HEK293 (cell line): ENCODE measurements at regions not wholly inside any gene's neighbourhood (a gene's known extent, or its start where the extent isn't known, plus 50 kb on each side); places are given as distances from the start of the nearest gene placed in this dataset.

Experiments used
- GFI1B ChIP-seq: fragments of 450-650 bp; formaldehyde crosslinking; IDR thresholded peaks from 2 replicates; pipeline ENCODE4 v1.5.1; 2016; ENCODE audit warnings: missing biosample characterization, missing genetic modification characterization
- ZBTB20 ChIP-seq: fragments of 450-650 bp; formaldehyde crosslinking; IDR thresholded peaks from 2 replicates; pipeline ENCODE4 v1.5.1; 2016; ENCODE audit warnings: missing biosample characterization, missing genetic modification characterization
- ZNF274 ChIP-seq, 2 experiments: fragments of 200-500 bp in 1 of 2; fragments of 450-650 bp in 1 of 2; sonication (Bioruptor generic) in 1 of 2; formaldehyde crosslinking in 1 of 2; IDR thresholded peaks; 2 replicates each; pipeline versions ENCODE4 v1.5.1 to v1.6.1; 2014 to 2016; ENCODE audit warnings: borderline replicate concordance in 1 of 2, inconsistent platforms in 1 of 2, low read length in 1 of 2, missing biosample characterization in 1 of 2, missing genetic modification characterization in 1 of 2
- ZNF514 ChIP-seq: fragments of 450-650 bp; formaldehyde crosslinking; IDR thresholded peaks from 2 replicates; pipeline ENCODE4 v1.5.1; 2016; ENCODE audit warnings: missing biosample characterization, missing genetic modification characterization
- ZNF571 ChIP-seq: fragments of 450-650 bp; formaldehyde crosslinking; IDR thresholded peaks from 2 replicates; pipeline ENCODE4 v1.5.0; 2017; ENCODE audit warnings: missing biosample characterization, missing genetic modification characterization
- TF ChIP-seq, protein P1 (sequence below): fragments of 450-650 bp; formaldehyde crosslinking; IDR thresholded peaks from 2 replicates; pipeline ENCODE4 v1.5.1; 2016; ENCODE audit warnings: missing biosample characterization, missing genetic modification characterization
- TF ChIP-seq, protein P2 (sequence below): fragments of 450-650 bp; formaldehyde crosslinking; IDR thresholded peaks from 2 replicates; pipeline ENCODE4 v1.5.1; 2016; ENCODE audit warnings: missing biosample characterization, missing genetic modification characterization

DNA sequence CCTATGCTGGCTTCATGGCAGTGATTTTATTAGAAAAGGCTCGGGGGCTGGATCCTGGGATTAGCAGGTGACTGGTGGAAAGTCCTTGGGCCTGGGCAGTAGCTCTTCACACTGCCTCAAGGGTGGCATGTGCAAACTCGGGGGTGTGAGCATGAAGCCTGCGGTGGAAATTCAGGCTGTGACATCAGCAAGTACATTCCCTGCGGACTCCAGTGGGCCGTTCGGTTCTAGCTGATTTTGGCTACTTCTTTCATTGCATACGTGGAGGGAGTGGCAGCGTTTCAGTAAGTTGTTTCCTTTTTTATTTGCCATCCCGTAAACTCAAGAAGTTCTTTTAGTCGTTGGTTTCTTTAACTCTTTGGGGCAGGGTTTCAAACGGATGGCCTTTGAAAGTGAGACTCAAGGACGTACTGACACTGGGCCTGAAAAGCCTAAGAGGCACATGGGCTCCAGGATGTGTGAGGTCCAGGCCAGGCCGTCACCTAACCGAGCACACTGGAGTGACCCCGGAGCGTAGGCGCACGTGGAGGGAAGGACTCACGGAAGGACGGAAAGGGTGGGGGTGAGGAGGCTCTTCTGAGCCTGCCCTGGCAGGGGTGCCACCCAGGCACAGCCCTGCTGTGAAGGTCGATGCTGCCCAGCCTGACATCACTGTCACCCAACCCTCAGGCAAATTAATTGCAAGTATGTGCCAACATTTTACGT lies 104.0 kb upstream of the FRMD1 start:
- TF ChIP-seq, protein P1, sequence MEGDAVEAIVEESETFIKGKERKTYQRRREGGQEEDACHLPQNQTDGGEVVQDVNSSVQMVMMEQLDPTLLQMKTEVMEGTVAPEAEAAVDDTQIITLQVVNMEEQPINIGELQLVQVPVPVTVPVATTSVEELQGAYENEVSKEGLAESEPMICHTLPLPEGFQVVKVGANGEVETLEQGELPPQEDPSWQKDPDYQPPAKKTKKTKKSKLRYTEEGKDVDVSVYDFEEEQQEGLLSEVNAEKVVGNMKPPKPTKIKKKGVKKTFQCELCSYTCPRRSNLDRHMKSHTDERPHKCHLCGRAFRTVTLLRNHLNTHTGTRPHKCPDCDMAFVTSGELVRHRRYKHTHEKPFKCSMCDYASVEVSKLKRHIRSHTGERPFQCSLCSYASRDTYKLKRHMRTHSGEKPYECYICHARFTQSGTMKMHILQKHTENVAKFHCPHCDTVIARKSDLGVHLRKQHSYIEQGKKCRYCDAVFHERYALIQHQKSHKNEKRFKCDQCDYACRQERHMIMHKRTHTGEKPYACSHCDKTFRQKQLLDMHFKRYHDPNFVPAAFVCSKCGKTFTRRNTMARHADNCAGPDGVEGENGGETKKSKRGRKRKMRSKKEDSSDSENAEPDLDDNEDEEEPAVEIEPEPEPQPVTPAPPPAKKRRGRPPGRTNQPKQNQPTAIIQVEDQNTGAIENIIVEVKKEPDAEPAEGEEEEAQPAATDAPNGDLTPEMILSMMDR = no peak
- TF ChIP-seq, protein P2, sequence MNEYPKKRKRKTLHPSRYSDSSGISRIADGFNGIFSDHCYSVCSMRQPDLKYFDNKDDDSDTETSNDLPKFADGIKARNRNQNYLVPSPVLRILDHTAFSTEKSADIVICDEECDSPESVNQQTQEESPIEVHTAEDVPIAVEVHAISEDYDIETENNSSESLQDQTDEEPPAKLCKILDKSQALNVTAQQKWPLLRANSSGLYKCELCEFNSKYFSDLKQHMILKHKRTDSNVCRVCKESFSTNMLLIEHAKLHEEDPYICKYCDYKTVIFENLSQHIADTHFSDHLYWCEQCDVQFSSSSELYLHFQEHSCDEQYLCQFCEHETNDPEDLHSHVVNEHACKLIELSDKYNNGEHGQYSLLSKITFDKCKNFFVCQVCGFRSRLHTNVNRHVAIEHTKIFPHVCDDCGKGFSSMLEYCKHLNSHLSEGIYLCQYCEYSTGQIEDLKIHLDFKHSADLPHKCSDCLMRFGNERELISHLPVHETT (tag by site-specific recombination) = no peak
- TF ChIP-seq ZBTB20 (no peak), ZNF514 (tag by site-specific recombination) (no peak), ZNF274 (IDR thresholded peaks at IDR 0.05; ENCODE audit: low read length) (no peak), ZNF274 (tag by site-specific recombination; IDR thresholded peaks at IDR 0.05; ENCODE audit: borderline replicate concordance) (no peak), GFI1B (tag by site-specific recombination) (no peak), ZNF571 (no peak)
